H9 (cell line): ENCODE measurements at regions not wholly inside any gene's neighbourhood (a gene's known extent, or its start where the extent isn't known, plus 50 kb on each side); places are given as distances from the start of the nearest gene placed in this dataset.

Source experiments
- DNase-seq: peaks from one replicate; pipeline ENCODE4 v3.0.0-alpha.2; 2017
- H2AFZ ChIP-seq: one replicate; pipeline ENCODE4 v1.6.1; 2013; ENCODE audit warnings: mild to moderate bottlenecking, low read length, control low read depth, moderate library complexity
- H2AK5ac ChIP-seq: 2 replicates; pipeline ENCODE4 v1.6.1; 2013; ENCODE audit warnings: low read length, control low read depth, mixed read lengths; ENCODE audit not compliant: insufficient read length
- H2BK120ac ChIP-seq: one replicate; pipeline ENCODE4 v1.6.1; 2013; ENCODE audit warnings: low read depth, mild to moderate bottlenecking, low read length, control low read depth, inconsistent platforms; ENCODE audit not compliant: poor library complexity, severe bottlenecking
- H2BK12ac ChIP-seq: 2 replicates; pipeline ENCODE4 v1.6.1; 2013; ENCODE audit warnings: low read length, control low read depth, mixed read lengths, low read depth; ENCODE audit not compliant: insufficient read length
- H2BK15ac ChIP-seq: 2 replicates; pipeline ENCODE4 v1.6.1; 2013; ENCODE audit warnings: low read depth, low read length, control low read depth
- H2BK20ac ChIP-seq: one replicate; pipeline ENCODE4 v1.6.1; 2013; ENCODE audit warnings: low read depth, mild to moderate bottlenecking, low read length, control low read depth, inconsistent platforms; ENCODE audit not compliant: poor library complexity, severe bottlenecking
- H2BK5ac ChIP-seq: 2 replicates; pipeline ENCODE4 v1.6.1; 2013; ENCODE audit warnings: low read length, control low read depth, mixed read lengths; ENCODE audit not compliant: insufficient read length
- H3K14ac ChIP-seq: 2 replicates; pipeline ENCODE4 v1.6.1; 2013; ENCODE audit warnings: low read length, control low read depth; ENCODE audit not compliant: insufficient read depth
- H3K18ac ChIP-seq: 2 replicates; pipeline ENCODE4 v1.6.1; 2013; ENCODE audit warnings: low read depth, mild to moderate bottlenecking, mixed read lengths, low read length, control low read depth; ENCODE audit not compliant: insufficient read length
- H3K23ac ChIP-seq: 2 replicates; pipeline ENCODE4 v1.6.1; 2013; ENCODE audit warnings: low read length, control low read depth, mixed read lengths, low read depth; ENCODE audit not compliant: insufficient read length
- H3K23me2 ChIP-seq: 2 replicates; pipeline ENCODE4 v1.6.1; 2013; ENCODE audit warnings: low read depth, mild to moderate bottlenecking, mixed read lengths, low read length, control low read depth; ENCODE audit not compliant: insufficient read length, poor library complexity, severe bottlenecking
- H3K27ac ChIP-seq: 2 replicates; pipeline ENCODE4 v1.5.1; 2013; ENCODE audit warnings: low read length, control low read depth, mixed read lengths, low read depth; ENCODE audit not compliant: insufficient read length
- H3K27me3 ChIP-seq: 2 replicates; pipeline ENCODE4 v1.6.1; 2013; ENCODE audit warnings: low read length, control low read depth, inconsistent platforms; ENCODE audit not compliant: insufficient read depth
- H3K4ac ChIP-seq: 2 replicates; pipeline ENCODE4 v1.6.1; 2013; ENCODE audit warnings: low read depth, mild to moderate bottlenecking, control low read depth, inconsistent platforms, low read length, moderate library complexity
- H3K4me1 ChIP-seq: 2 replicates; pipeline ENCODE4 v1.6.1; 2013; ENCODE audit warnings: low read length, control low read depth, inconsistent platforms; ENCODE audit not compliant: insufficient read depth
- H3K4me2 ChIP-seq: 2 replicates; pipeline ENCODE4 v1.6.1; 2013; ENCODE audit warnings: low read length, control low read depth, mixed read lengths; ENCODE audit not compliant: insufficient read length, insufficient read depth
- H3K56ac ChIP-seq: 2 replicates; pipeline ENCODE4 v1.6.1; 2013; ENCODE audit warnings: low read depth, mild to moderate bottlenecking, mixed read lengths, low read length, control low read depth; ENCODE audit not compliant: insufficient read length
- H3K79me1 ChIP-seq: 2 replicates; pipeline ENCODE4 v1.6.1; 2013; ENCODE audit warnings: low read depth, mild to moderate bottlenecking, moderate library complexity, low read length, control low read depth, inconsistent platforms; ENCODE audit not compliant: insufficient read depth, poor library complexity, severe bottlenecking
- H3K79me2 ChIP-seq: 2 replicates; pipeline ENCODE4 v1.6.1; 2013; ENCODE audit warnings: low read length, control low read depth, inconsistent platforms; ENCODE audit not compliant: insufficient read depth
- H3K9ac ChIP-seq: 2 replicates; pipeline ENCODE4 v1.6.1; 2013; ENCODE audit warnings: low read length, control low read depth, mixed read lengths; ENCODE audit not compliant: insufficient read length; ENCODE audit errors: extremely low read depth
- H3K9me3 ChIP-seq: one replicate; pipeline ENCODE4 v1.6.1; 2013; ENCODE audit warnings: low read depth, low read length, inconsistent platforms; ENCODE audit not compliant: control insufficient read depth
- H3T11ph ChIP-seq: one replicate; pipeline ENCODE4 v1.6.1; 2013; ENCODE audit warnings: mild to moderate bottlenecking, low read length, control low read depth, inconsistent platforms
- H4K20me1 ChIP-seq: one replicate; pipeline ENCODE4 v1.6.1; 2013; ENCODE audit not compliant: control insufficient read depth, insufficient read length, insufficient read depth
- H4K5ac ChIP-seq: 2 replicates; pipeline ENCODE4 v1.6.1; 2013; ENCODE audit warnings: low read depth, mild to moderate bottlenecking, mixed read lengths, low read length, control low read depth; ENCODE audit not compliant: insufficient read length
- H4K8ac ChIP-seq: replicated peaks from 2 replicates; pipeline ENCODE4 v1.6.1; 2013; ENCODE audit warnings: low read length, control low read depth, mixed read lengths, low read depth; ENCODE audit not compliant: insufficient read length
- H4K91ac ChIP-seq: 2 replicates; pipeline ENCODE4 v1.6.1; 2013; ENCODE audit warnings: low read depth, mild to moderate bottlenecking, moderate library complexity, mixed read lengths, low read length, control low read depth; ENCODE audit not compliant: insufficient read length
- H3K27ac Mint-ChIP-seq, 3 experiments: 2 replicates in 2 of 3; 3 replicates in 1 of 3; pipeline ENCODE4 v1.8.0; 2020 to 2021; ENCODE audit warnings: mixed read lengths in 3 of 3, mild to moderate bottlenecking in 1 of 3, moderate library complexity in 1 of 3
- H3K27me3 Mint-ChIP-seq: 2 replicates; pipeline ENCODE4 v1.8.0; 2021; ENCODE audit warnings: low read depth, mild to moderate bottlenecking, moderate library complexity, mixed read lengths
- H3K36me3 Mint-ChIP-seq, 3 experiments: 2 replicates in 2 of 3; 3 replicates in 1 of 3; pipeline ENCODE4 v1.8.0; 2020 to 2021; ENCODE audit warnings: low read depth in 3 of 3, mixed read lengths in 3 of 3; ENCODE audit not compliant: insufficient read depth in 1 of 3
- H3K4me1 Mint-ChIP-seq, 2 experiments: 2 replicates each; pipeline ENCODE4 v1.8.0; 2020; ENCODE audit warnings: mixed read lengths in 2 of 2
- H3K4me3 Mint-ChIP-seq, 2 experiments: 2 replicates in 1 of 2; 3 replicates in 1 of 2; pipeline ENCODE4 v1.8.0; 2020 to 2021; ENCODE audit warnings: mild to moderate bottlenecking in 2 of 2, mixed read lengths in 2 of 2, moderate library complexity in 1 of 2
- H3K9me3 Mint-ChIP-seq, 2 experiments: 2 replicates in 1 of 2; 3 replicates in 1 of 2; pipeline ENCODE4 v1.8.0; 2020; ENCODE audit warnings: mild to moderate bottlenecking in 2 of 2, mixed read lengths in 2 of 2, moderate library complexity in 1 of 2
- WGBS: extraction: QIAGEN DNeasy Blood & Tissue Kit; methylation state at CpG from one replicate; pipeline ENCODE4 v1.1.7; 2013; ENCODE audit warnings: missing lambda C conversion rate, low lambda C conversion rate, mixed read lengths; ENCODE audit not compliant: insufficient read length; ENCODE audit errors: extremely low coverage; 5-methylcytosine and 5-hydroxymethylcytosine counted together
- TF ChIP-seq, protein P1 (sequence below): fragments of 200-600 bp; sonication (generic); conservative IDR thresholded peaks from 3 replicates; pipeline ENCODE4 v1.8.0; 2021; ENCODE audit warnings: antibody characterized with exemption, mild to moderate bottlenecking

- Histone ChIP-seq H3K79me1 (no peaks in the 10 kb centered on the region), H3K14ac (no peak overlapping the region), H4K5ac (no peak overlapping the region), H4K91ac (no peak overlapping the region), H3K27ac (no peak overlapping the region), H3K27me3 (no peaks in the 10 kb centered on the region), H2BK20ac (no peak overlapping the region), H3K9ac (no peak overlapping the region), H2AK5ac (no peak overlapping the region), H3K23ac (no peak overlapping the region), H2BK120ac (no peak overlapping the region), H3K4me2 (no peak overlapping the region), H3K56ac (no peak overlapping the region), H3K9me3 (no peaks in the 10 kb centered on the region), H4K8ac (no peak overlapping the region), H2BK15ac (no peak overlapping the region), H3T11ph (no peak overlapping the region), H2BK5ac (no peak overlapping the region), H3K79me2 (no peaks in the 10 kb centered on the region), H3K23me2 (no peaks in the 10 kb centered on the region), H4K20me1 (no peaks in the 10 kb centered on the region), H2BK12ac (no peak overlapping the region), H3K4ac (no peak overlapping the region), H3K4me1 (no peaks in the 10 kb centered on the region), H3K18ac (no peak overlapping the region), H2AFZ (no peak overlapping the region)
- no peak for DNase-seq
- no peaks in the 10 kb centered on the region; a peak in 1 of 4 replicates for H3K4me1 Mint-ChIP-seq
- TF ChIP-seq, protein P1, sequence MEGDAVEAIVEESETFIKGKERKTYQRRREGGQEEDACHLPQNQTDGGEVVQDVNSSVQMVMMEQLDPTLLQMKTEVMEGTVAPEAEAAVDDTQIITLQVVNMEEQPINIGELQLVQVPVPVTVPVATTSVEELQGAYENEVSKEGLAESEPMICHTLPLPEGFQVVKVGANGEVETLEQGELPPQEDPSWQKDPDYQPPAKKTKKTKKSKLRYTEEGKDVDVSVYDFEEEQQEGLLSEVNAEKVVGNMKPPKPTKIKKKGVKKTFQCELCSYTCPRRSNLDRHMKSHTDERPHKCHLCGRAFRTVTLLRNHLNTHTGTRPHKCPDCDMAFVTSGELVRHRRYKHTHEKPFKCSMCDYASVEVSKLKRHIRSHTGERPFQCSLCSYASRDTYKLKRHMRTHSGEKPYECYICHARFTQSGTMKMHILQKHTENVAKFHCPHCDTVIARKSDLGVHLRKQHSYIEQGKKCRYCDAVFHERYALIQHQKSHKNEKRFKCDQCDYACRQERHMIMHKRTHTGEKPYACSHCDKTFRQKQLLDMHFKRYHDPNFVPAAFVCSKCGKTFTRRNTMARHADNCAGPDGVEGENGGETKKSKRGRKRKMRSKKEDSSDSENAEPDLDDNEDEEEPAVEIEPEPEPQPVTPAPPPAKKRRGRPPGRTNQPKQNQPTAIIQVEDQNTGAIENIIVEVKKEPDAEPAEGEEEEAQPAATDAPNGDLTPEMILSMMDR: no peak
- H3K4me3 Mint-ChIP-seq: no peak overlapping the region
- H3K27ac Mint-ChIP-seq: no peak overlapping the region
- WGBS: no CpG with 5 or more reads among the region's 1 CpG
- no peaks in the 10 kb centered on the region for H3K36me3 Mint-ChIP-seq
- H3K9me3 Mint-ChIP-seq: no peaks in the 10 kb centered on the region; a peak in 1 of 5 replicates
- no peaks in the 10 kb centered on the region for H3K27me3 Mint-ChIP-seq
Observed at GRCh38 chr2:14826518-14826917, 194.0 kb downstream of the LRATD1 start.
